Spleen (tissue), 7 donors: ENCODE measurements at regions not wholly inside any gene's neighbourhood (a gene's known extent, or its start where the extent isn't known, plus 50 kb on each side); places are given as distances from the start of the nearest gene placed in this dataset.

ENCODE experiments used
- POLR2A ChIP-seq, 3 donors: fragments of 450-650 bp; IDR thresholded peaks; one replicate each; pipeline ENCODE4 v1.5.1; 2017; ENCODE audit warnings: antibody characterized with exemption in 3 of 3, mild to moderate bottlenecking in 1 of 3
- POLR2AphosphoS5 ChIP-seq, 3 donors: sonication (generic); formaldehyde crosslinking; IDR thresholded peaks; one replicate each; pipeline ENCODE4 v1.5.1; 2017; ENCODE audit warnings: antibody characterized with exemption in 3 of 3
- TF ChIP-seq, protein P1 (sequence below), 11 experiments: fragments of 200-600 bp in 7 of 11; fragments of 450-650 bp in 4 of 11; sonication (generic) in 4 of 11; IDR thresholded peaks in 8 of 11; conservative IDR thresholded peaks in 3 of 11; 1 replicate in 7 of 11; 2 replicates in 4 of 11; pipeline versions ENCODE4 v1.4.0 to v1.8.0; 2016 to 2021; ENCODE audit warnings: antibody characterized with exemption in 11 of 11, inconsistent platforms in 4 of 11, mild to moderate bottlenecking in 1 of 11
- donor health status: DM: no; HTN: no; CAD: no; lungs with moderate emphysema.
- donor health status: DM: no; HTN: no; CAD: no.
- donor health status: DM: no; HTN: no; CAD: no.

DNA sequence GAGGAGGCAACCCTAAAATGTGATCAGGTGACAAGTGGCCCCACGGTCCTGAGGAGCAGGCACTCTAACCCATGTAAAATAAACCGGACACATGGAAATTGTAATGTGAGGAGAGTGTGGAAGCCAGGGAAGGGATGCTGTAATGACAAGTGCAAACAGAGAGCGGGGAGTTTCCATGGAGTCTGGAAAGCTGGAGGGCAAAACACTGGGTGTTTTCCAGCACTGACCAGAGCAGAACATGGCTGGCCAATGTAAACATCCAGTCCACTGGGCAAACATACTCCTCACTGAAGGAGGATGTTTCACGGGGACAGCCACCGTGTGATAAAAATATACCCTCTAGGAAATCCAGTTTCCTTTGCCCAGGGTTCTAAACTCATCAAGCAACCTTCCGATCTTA lies 219.0 kb upstream of the JARID2 start:
- TF ChIP-seq, protein P1, sequence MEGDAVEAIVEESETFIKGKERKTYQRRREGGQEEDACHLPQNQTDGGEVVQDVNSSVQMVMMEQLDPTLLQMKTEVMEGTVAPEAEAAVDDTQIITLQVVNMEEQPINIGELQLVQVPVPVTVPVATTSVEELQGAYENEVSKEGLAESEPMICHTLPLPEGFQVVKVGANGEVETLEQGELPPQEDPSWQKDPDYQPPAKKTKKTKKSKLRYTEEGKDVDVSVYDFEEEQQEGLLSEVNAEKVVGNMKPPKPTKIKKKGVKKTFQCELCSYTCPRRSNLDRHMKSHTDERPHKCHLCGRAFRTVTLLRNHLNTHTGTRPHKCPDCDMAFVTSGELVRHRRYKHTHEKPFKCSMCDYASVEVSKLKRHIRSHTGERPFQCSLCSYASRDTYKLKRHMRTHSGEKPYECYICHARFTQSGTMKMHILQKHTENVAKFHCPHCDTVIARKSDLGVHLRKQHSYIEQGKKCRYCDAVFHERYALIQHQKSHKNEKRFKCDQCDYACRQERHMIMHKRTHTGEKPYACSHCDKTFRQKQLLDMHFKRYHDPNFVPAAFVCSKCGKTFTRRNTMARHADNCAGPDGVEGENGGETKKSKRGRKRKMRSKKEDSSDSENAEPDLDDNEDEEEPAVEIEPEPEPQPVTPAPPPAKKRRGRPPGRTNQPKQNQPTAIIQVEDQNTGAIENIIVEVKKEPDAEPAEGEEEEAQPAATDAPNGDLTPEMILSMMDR (IDR thresholded peaks at IDR 0.05 in 8 of 11, conservative IDR thresholded peaks at IDR 0.05 in 3 of 11), result no peak
- TF ChIP-seq POLR2A (IDR thresholded peaks at IDR 0.05) (no peak), POLR2AphosphoS5 (IDR thresholded peaks at IDR 0.05) (no peak)
